ENCODE measurements at regions not wholly inside any gene's neighbourhood (a gene's known extent, or its start where the extent isn't known, plus 50 kb on each side); places are given as distances from the start of the nearest gene placed in this dataset.

DNA sequence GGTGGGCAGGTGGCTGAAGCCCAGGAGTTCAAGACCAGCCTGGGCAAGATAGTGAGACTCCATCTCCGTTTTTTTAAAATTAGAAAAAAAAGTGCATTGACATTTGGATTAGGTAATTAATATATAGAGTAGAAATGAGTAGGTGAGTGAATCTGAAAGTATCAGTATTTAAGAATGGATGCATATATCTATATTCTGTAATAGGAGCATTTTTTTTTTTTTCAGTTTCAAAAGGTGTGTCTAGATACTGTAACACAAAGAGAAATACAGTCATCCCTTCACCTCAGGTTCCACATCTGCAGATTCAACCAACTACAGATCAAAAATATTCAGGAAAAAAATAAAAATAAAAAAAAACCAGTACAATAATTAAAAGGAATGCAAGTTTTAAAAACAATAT lies 50.8 kb downstream of the RBM27 start:
- no peak for DNase-seq

DNA sequence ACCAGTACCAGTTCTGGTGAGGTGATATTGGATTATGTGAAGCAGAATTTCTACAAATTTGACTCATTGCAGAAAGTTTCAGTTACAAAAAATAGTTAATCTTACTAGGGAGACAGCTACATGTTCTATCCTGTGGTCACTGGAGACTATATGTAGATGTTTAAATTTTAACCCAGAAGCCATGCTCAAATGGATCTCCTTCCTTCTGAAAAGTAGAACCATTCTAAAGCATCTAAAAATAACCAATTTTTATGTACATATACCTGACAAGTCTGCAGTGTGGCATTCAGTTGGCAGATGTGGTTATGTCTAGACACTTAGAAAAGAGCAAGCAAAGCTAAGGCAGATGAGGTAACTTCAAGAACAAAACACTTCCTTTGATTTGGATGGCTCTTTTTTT lies 65.5 kb upstream of the POU4F3 start:
- no peak for DNase-seq

DNA sequence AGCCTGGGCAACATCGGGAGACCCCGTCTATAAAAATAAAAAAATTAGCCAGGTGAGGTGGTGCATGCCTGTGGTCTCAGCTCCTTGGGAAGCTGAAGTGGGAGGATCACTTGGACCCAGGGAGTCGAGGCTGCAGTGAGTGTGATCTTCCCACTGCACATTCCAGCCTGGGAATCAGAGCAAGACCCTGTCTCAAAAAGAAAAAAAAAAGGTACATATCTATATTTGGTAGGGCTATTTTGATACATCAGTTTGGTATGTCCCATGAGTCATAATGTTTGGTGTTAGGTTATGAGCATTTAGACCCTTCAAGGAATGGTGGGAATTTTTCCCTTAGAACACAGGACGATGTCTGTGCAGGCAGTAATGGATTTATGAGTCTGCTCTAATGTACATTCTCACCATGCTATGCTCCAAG lies 55.3 kb upstream of the POU4F3 start:
- DNase-seq, result peak; percentile 86 to 95

DNA sequence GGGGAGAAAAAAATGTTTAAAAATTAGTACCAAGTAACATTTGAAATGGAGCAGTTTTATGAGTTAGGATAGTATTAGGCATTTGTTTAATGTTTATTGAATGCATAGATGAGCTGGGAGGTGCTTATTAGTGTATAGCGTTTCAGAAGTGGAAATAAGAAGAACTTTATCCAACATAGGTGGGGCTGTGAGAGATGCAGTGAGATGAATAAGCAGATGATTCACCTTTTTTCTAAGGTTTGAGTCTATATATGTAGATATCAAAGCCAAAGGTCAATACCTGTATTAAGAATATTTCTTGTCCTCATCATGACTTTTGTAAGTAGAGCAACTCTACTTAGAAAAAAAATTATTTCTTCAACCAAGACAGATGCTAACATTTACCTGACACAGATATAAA lies 54.6 kb upstream of the POU4F3 start:
- peak in 1 of 2 experiments; percentile 47 for DNase-seq

All from SW 1271 (cell line).